HG03571 (cell line): ENCODE measurements at regions not wholly inside any gene's neighbourhood (a gene's known extent, or its start where the extent isn't known, plus 50 kb on each side); places are given as distances from the start of the nearest gene placed in this dataset.

Experiments used
- ATAC-seq: cut with Tn5 transposase; IDR thresholded peaks from one replicate; pipeline ENCODE4 v1.9.1; 2021; ENCODE audit not compliant: unreplicated experiment

GRCh38 chr6:103983011-103983410, 876.7 kb downstream of the HACE1 start:
- ATAC-seq = no peak

- ATAC-seq = no peak
Observed at GRCh38 chr6:103982574-103982973, 877.1 kb downstream of the HACE1 start.

- ATAC-seq = no peak
Observed at GRCh38 chr6:103979308-103979707, 880.4 kb downstream of the HACE1 start.

DNA sequence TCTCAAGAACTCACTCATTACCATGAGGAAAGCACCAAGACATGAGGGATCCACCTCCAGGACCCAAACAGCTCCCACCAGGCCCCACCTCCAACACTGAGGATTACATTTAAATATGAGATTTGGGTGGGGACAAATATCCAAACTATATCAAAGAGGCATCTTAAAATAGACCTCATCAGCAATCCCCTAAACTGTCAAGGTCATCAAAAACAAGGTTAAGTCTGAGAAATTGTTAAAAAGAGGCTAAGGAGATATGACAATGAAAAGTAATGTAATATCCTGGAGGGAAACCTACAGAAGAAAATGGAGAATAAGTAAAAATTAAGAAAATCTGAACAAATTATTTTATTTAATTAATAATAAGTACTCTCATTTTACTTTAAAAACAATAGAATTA, 922.3 kb downstream of the HACE1 start:
- no peak for ATAC-seq

DNA sequence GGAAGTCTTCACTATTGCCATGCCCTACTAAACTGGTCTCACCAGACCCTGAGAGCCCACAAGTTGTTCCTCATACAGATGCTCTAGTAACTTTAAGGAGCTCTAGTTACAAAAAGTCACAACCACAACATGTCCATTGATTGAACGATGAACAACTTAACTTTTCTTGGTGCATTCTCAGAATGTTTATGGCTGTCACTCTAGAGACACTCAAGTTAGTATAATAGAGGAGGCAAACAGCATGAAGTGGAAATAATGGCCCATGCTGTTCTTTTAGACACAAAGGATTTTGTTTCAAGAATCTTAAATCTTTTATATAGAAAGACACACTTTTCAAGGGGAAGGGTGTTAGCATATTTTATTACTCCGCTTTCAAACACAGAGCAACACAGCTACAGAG, 934.4 kb downstream of the HACE1 start:
- no peak for ATAC-seq

DNA sequence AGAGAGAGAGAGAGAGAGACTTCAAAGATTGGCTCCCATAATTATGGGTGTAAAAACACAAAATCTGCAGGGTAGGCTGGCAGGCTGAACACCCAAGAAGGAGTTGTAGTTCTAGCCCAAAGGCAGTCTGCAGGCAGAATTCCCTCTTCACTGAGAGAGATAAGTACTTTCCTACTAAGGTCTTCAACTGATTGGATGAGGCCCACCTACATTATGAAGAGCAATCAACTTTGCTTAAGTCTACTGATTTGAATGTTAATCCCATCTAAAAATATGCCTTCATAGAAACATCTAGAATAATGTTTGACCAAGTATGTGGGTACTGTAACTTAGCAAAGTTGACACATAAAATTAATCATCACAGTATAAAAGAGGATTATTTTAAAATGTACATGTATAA, 949.7 kb downstream of the HACE1 start:
- ATAC-seq = no peak

- no peak for ATAC-seq
Observed at GRCh38 chr6:103908898-103909297, 950.8 kb downstream of the HACE1 start.

DNA sequence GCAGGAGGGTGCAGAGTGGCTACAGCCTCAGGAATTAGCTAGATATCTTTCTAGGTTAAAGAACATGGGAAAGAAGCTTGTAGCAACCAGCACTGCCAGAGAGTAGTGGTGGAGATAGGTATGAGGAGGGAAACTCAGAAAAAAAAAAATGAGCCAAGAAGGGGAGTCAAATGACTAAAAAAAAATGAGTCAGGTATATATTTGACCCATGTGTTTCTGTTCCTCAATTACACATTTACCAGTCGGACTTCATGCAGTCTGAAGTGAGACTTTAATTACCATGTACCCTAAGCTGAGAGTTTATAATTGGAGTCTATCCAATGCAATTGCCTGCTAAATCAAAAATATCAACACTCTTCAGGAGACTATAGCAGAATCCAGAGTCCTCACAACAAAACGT, 964.6 kb downstream of the HACE1 start:
- ATAC-seq = no peak

GRCh38 chr6:103893141-103893581, 966.6 kb downstream of the HACE1 start:
- no peak for ATAC-seq

GRCh38 chr6:103886951-103887350, 972.8 kb downstream of the HACE1 start:
- no peak for ATAC-seq

DNA sequence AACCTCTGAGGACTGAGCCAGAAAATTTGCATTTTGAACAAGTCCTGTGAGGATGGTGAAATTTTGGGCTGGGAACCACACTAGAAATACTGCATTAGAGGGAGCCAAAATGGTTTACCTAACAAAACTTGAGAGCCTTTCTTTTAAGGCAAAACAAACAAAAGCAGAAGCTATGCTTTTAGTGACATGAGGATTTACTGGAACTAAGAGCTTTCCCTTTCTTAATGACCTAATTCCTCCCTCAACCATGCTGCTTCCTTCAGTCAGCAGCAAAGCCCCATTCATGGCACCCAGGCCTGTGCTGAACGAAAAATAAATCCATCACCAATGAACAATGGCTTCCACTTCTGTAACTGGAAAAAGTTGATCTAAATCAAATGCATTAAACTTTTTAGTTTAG, 974.3 kb downstream of the HACE1 start:
- no peak for ATAC-seq

DNA sequence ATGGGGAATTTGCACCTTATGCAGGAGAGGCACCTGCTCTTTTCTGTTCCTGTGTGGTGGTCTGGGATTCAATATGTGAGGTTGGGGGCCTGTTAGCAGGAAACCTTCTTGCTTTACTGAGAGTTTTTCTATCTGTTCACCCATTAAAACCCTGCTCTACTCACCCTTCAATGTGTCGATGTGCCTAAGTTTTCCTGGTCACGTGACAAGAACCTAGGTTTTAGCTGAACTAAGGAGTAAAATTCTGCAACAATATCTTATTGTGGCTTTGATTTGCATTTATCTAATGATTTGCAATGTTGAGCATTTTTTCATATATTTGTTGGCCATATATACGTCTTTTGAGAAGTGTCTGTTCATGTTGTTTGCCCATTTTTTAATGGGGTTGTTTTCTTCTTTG, 979.9 kb downstream of the HACE1 start:
- no peak for ATAC-seq

DNA sequence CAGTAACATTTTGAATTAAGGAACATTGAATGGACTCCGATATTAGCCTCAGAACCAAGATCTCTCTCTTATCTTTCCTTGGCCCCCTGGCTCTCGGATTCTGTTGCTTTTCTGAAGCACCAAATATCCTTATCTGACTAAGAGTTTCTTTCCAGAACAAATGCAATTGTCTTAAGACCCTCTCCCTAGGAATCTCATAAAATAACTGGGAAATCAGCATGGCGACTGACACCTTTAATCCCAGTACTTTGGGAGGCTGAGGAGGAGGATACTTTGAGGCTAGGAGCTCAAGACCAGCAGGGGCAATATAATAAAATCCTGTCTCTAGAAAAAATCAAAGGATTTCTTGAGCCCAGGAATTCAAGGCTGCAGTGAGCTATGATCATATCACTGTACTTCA, 984.5 kb downstream of the HACE1 start:
- no peak for ATAC-seq

GRCh38 chr6:103874575-103874974, 985.1 kb downstream of the HACE1 start:
- no peak for ATAC-seq

DNA sequence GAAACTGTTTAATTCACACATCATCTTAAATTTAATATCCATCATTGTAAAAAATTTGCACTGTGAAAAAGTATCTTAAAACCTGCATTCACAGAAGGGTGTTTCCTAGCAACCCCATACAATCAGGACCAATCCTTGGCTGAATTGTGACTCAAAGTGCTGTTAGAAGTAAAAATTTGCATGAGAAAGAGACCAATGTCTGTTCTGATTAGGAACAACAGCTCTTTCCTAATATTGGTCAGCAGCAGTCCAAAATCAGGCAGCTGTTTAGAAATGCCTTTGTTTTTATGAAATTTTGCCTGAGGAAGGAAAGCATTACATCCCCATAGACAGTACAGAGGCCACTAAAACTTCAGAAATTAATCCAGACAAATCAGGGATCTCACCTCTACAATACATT, 987.0 kb downstream of the HACE1 start:
- no peak for ATAC-seq

DNA sequence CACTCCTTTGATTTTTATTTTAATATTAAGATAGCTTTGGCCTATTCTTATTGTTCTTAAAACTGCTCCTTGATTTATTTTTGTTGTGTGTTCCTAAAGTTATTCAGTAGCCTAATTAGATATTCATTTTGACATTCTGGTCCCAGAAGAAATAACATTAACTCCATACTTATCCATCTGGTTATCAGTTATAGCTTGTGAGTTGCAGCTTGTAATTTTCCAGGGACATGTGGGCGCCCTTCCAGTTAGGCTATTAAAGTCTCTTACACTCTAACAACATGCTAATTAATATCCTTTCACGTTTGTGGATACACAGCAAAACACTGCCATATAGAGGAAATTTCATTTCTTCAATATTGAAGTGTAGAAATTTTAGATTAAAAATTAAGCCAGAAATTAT, 987.5 kb downstream of the HACE1 start:
- no peak for ATAC-seq

GRCh38 chr6:103870970-103871369, 988.7 kb downstream of the HACE1 start:
- ATAC-seq = no peak

- ATAC-seq = no peak
Observed at GRCh38 chr6:103862297-103862696, 997.4 kb downstream of the HACE1 start.

DNA sequence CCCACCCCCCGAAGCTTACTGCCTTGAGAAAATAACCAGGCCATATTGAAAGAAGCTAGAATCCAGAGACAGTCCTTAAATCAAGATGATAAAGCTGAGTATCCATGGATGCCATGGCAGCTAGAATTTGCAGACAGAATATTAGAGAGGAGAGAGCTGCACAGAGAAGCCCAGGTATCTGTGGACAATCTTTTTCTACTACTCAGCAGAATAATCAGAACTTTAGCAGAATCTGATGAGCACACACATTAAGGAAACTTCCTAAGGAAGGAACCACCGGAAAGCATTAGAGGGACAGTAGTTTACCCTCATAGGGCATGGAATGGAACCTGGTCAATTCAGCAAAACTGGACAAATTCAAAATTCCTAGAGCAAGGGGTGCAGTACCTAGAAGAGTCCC, 1001.7 kb downstream of the HACE1 start:
- ATAC-seq = no peak

DNA sequence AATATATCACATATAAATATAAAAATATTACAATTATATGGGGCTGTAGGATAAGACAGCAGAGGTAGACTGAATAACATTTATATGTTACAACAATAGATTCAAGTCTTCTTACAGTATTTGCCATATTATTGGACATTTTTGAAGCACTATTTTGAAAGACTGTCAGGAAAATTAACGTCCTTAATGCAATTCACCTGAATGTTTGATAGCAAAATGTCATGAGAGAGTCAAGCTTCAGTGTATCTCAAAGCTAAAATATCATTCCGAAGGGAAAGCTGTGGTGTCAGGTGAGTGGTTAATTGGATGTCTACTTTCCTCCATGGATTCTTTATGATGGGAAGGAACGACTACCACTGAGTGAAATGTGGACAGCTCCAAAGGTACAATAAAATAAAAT, 1004.0 kb downstream of the HACE1 start:
- ATAC-seq = no peak

- no peak for ATAC-seq
Observed at GRCh38 chr6:103854059-103854458, 1005.7 kb downstream of the HACE1 start.

GRCh38 chr6:103838457-103838856, 1021.3 kb downstream of the HACE1 start:
- no peak for ATAC-seq

DNA sequence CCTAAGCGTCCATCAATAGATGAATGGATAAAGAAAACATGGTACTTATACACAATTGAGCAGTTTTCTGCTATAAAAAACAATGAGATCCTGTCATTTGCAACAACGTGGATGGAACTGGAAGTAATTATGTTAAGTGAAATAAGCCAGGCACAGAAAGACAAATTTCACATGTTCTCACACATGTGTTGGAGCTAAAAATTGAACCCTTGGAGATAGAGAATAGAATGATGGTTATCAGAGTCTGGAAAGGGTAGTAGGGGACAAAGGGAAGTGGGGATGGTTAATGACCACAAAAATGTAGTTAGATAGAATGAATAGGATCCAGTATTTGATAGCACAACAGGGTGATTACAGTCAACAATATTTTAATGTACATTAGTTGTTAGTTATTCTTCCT, 1033.5 kb downstream of the HACE1 start:
- ATAC-seq = no peak

DNA sequence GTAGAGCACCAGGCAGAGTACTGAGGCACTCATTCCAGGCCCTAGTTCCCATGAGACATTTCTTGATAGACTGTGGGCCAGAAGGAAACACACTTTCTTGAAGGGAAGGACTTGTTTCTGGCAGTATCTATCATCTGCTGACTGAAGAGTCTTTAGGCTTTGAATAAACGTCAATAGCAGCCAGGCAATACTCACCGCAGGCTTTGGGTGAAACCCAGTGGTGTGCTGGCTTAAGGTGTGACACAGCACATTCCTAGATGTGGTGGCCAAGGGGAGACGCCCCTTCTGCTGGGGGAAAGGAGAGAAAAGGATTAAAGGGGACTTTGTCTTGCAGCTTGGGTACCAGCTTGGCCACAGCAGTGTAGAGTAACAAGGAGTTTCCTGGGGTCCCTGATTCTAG, 1039.6 kb downstream of the HACE1 start:
- no peak for ATAC-seq
